DOHH2 (cell line): ENCODE measurements at regions not wholly inside any gene's neighbourhood (a gene's known extent, or its start where the extent isn't known, plus 50 kb on each side); places are given as distances from the start of the nearest gene placed in this dataset.

Source experiments
- H3F3A ChIP-seq: fragments of 200-600 bp; sonication (generic), shearing (Covaris generic); 2 replicates; pipeline ENCODE4 v1.6.0; 2016; ENCODE audit warnings: antibody characterized with exemption, mild to moderate bottlenecking; ENCODE audit not compliant: control insufficient read depth, insufficient read depth
- H3K27ac ChIP-seq: fragments of 200-600 bp; sonication (generic); 2 replicates; pipeline ENCODE4 v1.5.1; 2014; ENCODE audit warnings: low read depth, mild to moderate bottlenecking, low read length, moderate library complexity
- H3K27me3 ChIP-seq: fragments of 200-600 bp; sonication (generic); 2 replicates; pipeline ENCODE4 v1.6.1; 2014; ENCODE audit warnings: mild to moderate bottlenecking, low read length, mixed read lengths; ENCODE audit not compliant: control insufficient read depth
- H3K36me3 ChIP-seq: fragments of 200-600 bp; sonication (generic); 2 replicates; pipeline ENCODE4 v1.6.1; 2014; ENCODE audit warnings: mild to moderate bottlenecking, low read length, moderate library complexity, mixed read lengths; ENCODE audit not compliant: control insufficient read depth
- H3K4me1 ChIP-seq: fragments of 200-600 bp; sonication (generic); 2 replicates; pipeline ENCODE4 v1.6.1; 2014; ENCODE audit warnings: mild to moderate bottlenecking, low read length, mixed read lengths; ENCODE audit not compliant: control insufficient read depth
- H3K4me2 ChIP-seq: fragments of 200-600 bp; sonication (generic); 2 replicates; pipeline ENCODE4 v1.6.0; 2014; ENCODE audit warnings: mild to moderate bottlenecking, low read length, moderate library complexity
- H3K4me3 ChIP-seq: fragments of 200-600 bp; sonication (generic); 2 replicates; pipeline ENCODE4 v1.5.1; 2014; ENCODE audit warnings: mild to moderate bottlenecking, low read length, mixed read lengths
- H3K79me2 ChIP-seq: fragments of 200-600 bp; sonication (generic); 2 replicates; pipeline ENCODE4 v1.6.1; 2014; ENCODE audit warnings: mild to moderate bottlenecking, low read length, mixed read lengths; ENCODE audit not compliant: control insufficient read depth
- H3K9me2 ChIP-seq: fragments of 200-600 bp; sonication (generic); replicated peaks from 2 replicates; pipeline ENCODE4 v1.6.1; 2014; ENCODE audit warnings: mild to moderate bottlenecking, low read length, mixed read lengths; ENCODE audit not compliant: control insufficient read depth
- H3K9me3 ChIP-seq: fragments of 200-600 bp; sonication (generic); 2 replicates; pipeline ENCODE4 v1.6.1; 2014; ENCODE audit warnings: antibody characterized with exemption, low read length, mixed read lengths; ENCODE audit not compliant: control insufficient read depth, insufficient read depth
- H4K20me1 ChIP-seq: fragments of 200-600 bp; sonication (generic); 2 replicates; pipeline ENCODE4 v1.6.0; 2014; ENCODE audit warnings: low read depth, mild to moderate bottlenecking, antibody characterized with exemption, low read length, moderate library complexity; ENCODE audit not compliant: control insufficient read depth, insufficient read depth
- CTCF ChIP-seq: fragments of 200-600 bp; sonication (generic); IDR thresholded peaks from one replicate; pipeline ENCODE4 v1.5.1; 2014; ENCODE audit warnings: antibody characterized with exemption, mild to moderate bottlenecking, low read depth, low read length; ENCODE audit not compliant: poor library complexity, severe bottlenecking
- EZH2phosphoT487 ChIP-seq: fragments of 200-600 bp; sonication (generic); IDR thresholded peaks from 2 replicates; pipeline ENCODE4 v1.6.1; 2017; ENCODE audit warnings: borderline replicate concordance, mild to moderate bottlenecking, antibody characterized with exemption, low read length, moderate library complexity, mixed read lengths

- no peak overlapping the region for H3K4me3 ChIP-seq
- H3K4me1 ChIP-seq, result no peaks in the 10 kb centered on the region
- H3F3A ChIP-seq, result no peaks in the 10 kb centered on the region
- H3K4me2 ChIP-seq, result no peak overlapping the region
- no peak overlapping the region for H3K27ac ChIP-seq
- H3K27me3 ChIP-seq, result peaks cover 5% of the 10 kb centered on the region; the same call in 1 of the 2 replicates
- no peaks in the 10 kb centered on the region for H4K20me1 ChIP-seq
- H3K79me2 ChIP-seq, result no peaks in the 10 kb centered on the region
- TF ChIP-seq EZH2phosphoT487 (no peak), CTCF (no peak)
- no peaks in the 10 kb centered on the region for H3K9me2 ChIP-seq
- no peaks in the 10 kb centered on the region for H3K36me3 ChIP-seq
- no peaks in the 10 kb centered on the region for H3K9me3 ChIP-seq
These were observed 128.3 kb downstream of the UCHL1 start for GRCh38 chr4:41384992-41385391.

DNA sequence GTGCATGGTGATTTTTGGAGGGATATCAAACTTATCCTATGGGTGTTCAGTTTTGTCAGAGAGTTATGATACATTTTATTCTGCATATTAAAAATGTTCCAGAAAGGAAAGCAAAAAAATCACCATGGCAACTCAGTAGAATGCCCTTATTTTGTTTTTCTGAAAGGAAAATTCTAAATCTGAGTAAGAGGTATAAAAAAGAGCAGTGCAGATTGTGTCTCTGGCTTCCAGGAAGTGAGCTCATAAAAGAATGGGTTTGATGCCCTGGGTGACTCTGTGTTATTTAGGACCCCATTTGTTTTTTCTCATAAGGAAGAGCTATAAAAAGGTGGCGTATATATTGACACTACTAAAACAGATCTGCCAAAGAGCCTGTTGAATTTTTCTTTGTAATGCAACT lies 128.8 kb downstream of the UCHL1 start:
- no peak overlapping the region for H3K4me3 ChIP-seq
- no peak overlapping the region for H3K4me2 ChIP-seq
- no peaks in the 10 kb centered on the region for H3F3A ChIP-seq
- H3K4me1 ChIP-seq, result no peaks in the 10 kb centered on the region
- TF ChIP-seq EZH2phosphoT487 (no peak), CTCF (no peak)
- H3K9me2 ChIP-seq, result no peaks in the 10 kb centered on the region
- H3K36me3 ChIP-seq, result no peaks in the 10 kb centered on the region
- no peaks in the 10 kb centered on the region for H4K20me1 ChIP-seq
- peaks cover 5% of the 10 kb centered on the region; the same call in 1 of the 2 replicates for H3K27me3 ChIP-seq
- no peaks in the 10 kb centered on the region for H3K79me2 ChIP-seq
- no peaks in the 10 kb centered on the region for H3K9me3 ChIP-seq
- no peak overlapping the region for H3K27ac ChIP-seq

- Histone ChIP-seq H4K20me1 (no peaks in the 10 kb centered on the region), H3K4me2 (no peak overlapping the region), H3K79me2 (no peaks in the 10 kb centered on the region), H3K4me1 (no peaks in the 10 kb centered on the region), H3K9me3 (no peaks in the 10 kb centered on the region), H3F3A (no peaks in the 10 kb centered on the region), H3K36me3 (no peaks in the 10 kb centered on the region), H3K9me2 (no peaks in the 10 kb centered on the region), H3K4me3 (no peak overlapping the region), H3K27me3 (no peaks in the 10 kb centered on the region), H3K27ac (no peak overlapping the region)
- TF ChIP-seq CTCF (no peak), EZH2phosphoT487 (no peak)
These were observed 131.4 kb downstream of the UCHL1 start for GRCh38 chr4:41388080-41388479.

DNA sequence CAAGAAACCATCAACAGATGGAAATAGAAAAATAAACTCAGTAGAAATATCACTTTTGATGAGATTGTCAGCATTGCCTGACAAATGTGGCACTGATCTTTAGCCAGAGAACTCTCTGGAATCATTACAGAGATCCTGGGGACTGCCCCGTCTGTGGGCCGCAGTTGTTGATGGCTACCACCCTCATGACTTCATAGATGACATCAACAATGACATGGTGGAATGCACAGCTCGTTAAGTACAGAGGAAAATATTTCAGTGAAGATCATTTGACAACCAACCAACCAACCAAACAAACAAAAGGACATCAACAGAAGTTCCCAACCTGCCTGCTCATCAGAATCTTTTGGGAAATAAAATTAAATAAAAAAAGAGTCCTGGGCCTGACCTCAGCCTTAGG lies 132.6 kb downstream of the UCHL1 start:
- H3K27me3 ChIP-seq, result no peaks in the 10 kb centered on the region
- H3F3A ChIP-seq, result no peaks in the 10 kb centered on the region
- H3K27ac ChIP-seq, result no peak overlapping the region
- no peaks in the 10 kb centered on the region for H3K79me2 ChIP-seq
- no peaks in the 10 kb centered on the region for H3K9me2 ChIP-seq
- TF ChIP-seq EZH2phosphoT487, result no peak
- no peak for TF ChIP-seq CTCF
- H3K4me2 ChIP-seq, result no peak overlapping the region
- no peaks in the 10 kb centered on the region for H4K20me1 ChIP-seq
- H3K9me3 ChIP-seq, result no peaks in the 10 kb centered on the region
- H3K4me3 ChIP-seq, result no peak overlapping the region
- no peaks in the 10 kb centered on the region for H3K36me3 ChIP-seq
- H3K4me1 ChIP-seq, result no peaks in the 10 kb centered on the region
